ENCODE measurements at regions not wholly inside any gene's neighbourhood (a gene's known extent, or its start where the extent isn't known, plus 50 kb on each side); places are given as distances from the start of the nearest gene placed in this dataset.

DNA sequence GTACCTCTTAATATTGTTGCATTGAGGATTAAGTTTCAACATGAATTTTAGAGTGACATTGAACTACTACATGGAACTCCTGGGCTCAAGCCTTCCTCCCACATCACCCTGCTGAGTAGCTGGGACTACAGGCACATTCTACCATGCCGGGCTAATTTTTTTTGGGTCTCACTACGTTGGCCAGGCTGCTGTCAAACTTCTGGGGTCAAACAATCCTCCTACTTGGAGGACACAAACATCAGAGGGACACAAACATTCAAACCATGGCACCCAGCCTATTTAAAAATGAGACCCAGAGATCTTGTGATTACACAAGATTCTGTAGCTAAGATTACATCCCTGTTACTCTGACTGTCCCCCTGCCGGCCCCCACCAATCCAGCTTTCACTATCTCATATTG lies 180.9 kb downstream of the KCNRG start:
- no peak for DNase-seq (ENCODE audit: low read depth in 2 of 2)
- H3K4me1 ChIP-seq (ENCODE audit: control insufficient read depth, extremely low read depth, insufficient read depth, low read length) = no peaks in the 10 kb centered on the region
- H3K9me3 ChIP-seq (ENCODE audit: control insufficient read depth, insufficient read depth, low read depth, low read length) = no peaks in the 10 kb centered on the region
- no peak overlapping the region for H2AFZ ChIP-seq (ENCODE audit: low read length)
- H3K27me3 ChIP-seq (ENCODE audit: control insufficient read depth, insufficient read depth, low read length) = peaks cover 4% of the 10 kb centered on the region
- no peak for TF ChIP-seq EZH2 (IDR thresholded peaks at IDR 0.05; ENCODE audit: low read length, missing control alignments)
- TF ChIP-seq, protein P1, sequence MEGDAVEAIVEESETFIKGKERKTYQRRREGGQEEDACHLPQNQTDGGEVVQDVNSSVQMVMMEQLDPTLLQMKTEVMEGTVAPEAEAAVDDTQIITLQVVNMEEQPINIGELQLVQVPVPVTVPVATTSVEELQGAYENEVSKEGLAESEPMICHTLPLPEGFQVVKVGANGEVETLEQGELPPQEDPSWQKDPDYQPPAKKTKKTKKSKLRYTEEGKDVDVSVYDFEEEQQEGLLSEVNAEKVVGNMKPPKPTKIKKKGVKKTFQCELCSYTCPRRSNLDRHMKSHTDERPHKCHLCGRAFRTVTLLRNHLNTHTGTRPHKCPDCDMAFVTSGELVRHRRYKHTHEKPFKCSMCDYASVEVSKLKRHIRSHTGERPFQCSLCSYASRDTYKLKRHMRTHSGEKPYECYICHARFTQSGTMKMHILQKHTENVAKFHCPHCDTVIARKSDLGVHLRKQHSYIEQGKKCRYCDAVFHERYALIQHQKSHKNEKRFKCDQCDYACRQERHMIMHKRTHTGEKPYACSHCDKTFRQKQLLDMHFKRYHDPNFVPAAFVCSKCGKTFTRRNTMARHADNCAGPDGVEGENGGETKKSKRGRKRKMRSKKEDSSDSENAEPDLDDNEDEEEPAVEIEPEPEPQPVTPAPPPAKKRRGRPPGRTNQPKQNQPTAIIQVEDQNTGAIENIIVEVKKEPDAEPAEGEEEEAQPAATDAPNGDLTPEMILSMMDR (conservative IDR thresholded peaks at IDR 0.05 in 1 of 2, IDR thresholded peaks at IDR 0.05 in 1 of 2; ENCODE audit: low read depth in 1 of 2, low read length in 2 of 2) = no peak
- H4K20me1 ChIP-seq (ENCODE audit: control insufficient read depth, extremely low read depth, insufficient read depth, low read length) = no peaks in the 10 kb centered on the region
- H3K27ac ChIP-seq (ENCODE audit: insufficient read depth, low read length) = no peak overlapping the region
- H3K9ac ChIP-seq (ENCODE audit: insufficient read depth, low read length) = no peak overlapping the region
- no peaks in the 10 kb centered on the region for H3K36me3 ChIP-seq (ENCODE audit: control insufficient read depth, insufficient read depth, low read length)
- no peak overlapping the region for H3K4me2 ChIP-seq (ENCODE audit: extremely low read depth, insufficient read depth, low read length)
- H3K4me3 ChIP-seq (replicated peaks in 1 of 4; ENCODE audit: control extremely low read depth in 1 of 4, insufficient read depth in 1 of 4, low read depth in 3 of 4, low read length in 4 of 4) = no peak overlapping the region
- H3K79me2 ChIP-seq (ENCODE audit: control insufficient read depth, insufficient read depth, low read length) = no peaks in the 10 kb centered on the region

DNA sequence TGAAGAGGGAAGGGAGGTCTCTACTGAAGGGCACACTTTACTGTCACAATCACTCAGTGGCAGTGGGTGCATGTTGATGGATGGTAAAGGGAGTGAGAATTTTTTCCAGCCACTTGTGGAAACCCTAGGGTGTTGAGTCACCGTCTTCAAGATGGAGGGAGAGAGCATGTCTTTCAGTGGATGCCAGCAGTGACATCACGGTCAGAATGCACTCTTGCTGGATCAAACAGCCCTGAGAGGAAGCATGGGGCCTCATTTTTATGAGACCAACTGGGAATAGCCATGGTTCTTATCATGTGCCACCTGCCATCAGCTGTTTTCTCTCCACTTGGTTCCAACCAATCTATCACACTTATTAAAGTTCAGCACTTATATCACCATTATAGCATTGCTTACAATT lies 182.5 kb downstream of the KCNRG start:
- H3K4me1 ChIP-seq (ENCODE audit: control insufficient read depth, extremely low read depth, insufficient read depth, low read length) = no peaks in the 10 kb centered on the region
- H3K27me3 ChIP-seq (ENCODE audit: control insufficient read depth, insufficient read depth, low read length) = no peaks in the 10 kb centered on the region
- TF ChIP-seq, protein P1 (conservative IDR thresholded peaks at IDR 0.05 in 1 of 2, IDR thresholded peaks at IDR 0.05 in 1 of 2; ENCODE audit: low read depth in 1 of 2, low read length in 2 of 2) = no peak
- no peak for TF ChIP-seq EZH2 (IDR thresholded peaks at IDR 0.05; ENCODE audit: low read length, missing control alignments)
- H3K9ac ChIP-seq (ENCODE audit: insufficient read depth, low read length) = no peak overlapping the region
- no peak overlapping the region for H2AFZ ChIP-seq (ENCODE audit: low read length)
- H3K36me3 ChIP-seq (ENCODE audit: control insufficient read depth, insufficient read depth, low read length) = no peaks in the 10 kb centered on the region
- H3K27ac ChIP-seq (ENCODE audit: insufficient read depth, low read length) = no peak overlapping the region
- H3K79me2 ChIP-seq (ENCODE audit: control insufficient read depth, insufficient read depth, low read length) = no peaks in the 10 kb centered on the region
- H3K4me3 ChIP-seq (replicated peaks in 1 of 4; ENCODE audit: control extremely low read depth in 1 of 4, insufficient read depth in 1 of 4, low read depth in 3 of 4, low read length in 4 of 4) = no peak overlapping the region
- H4K20me1 ChIP-seq (ENCODE audit: control insufficient read depth, extremely low read depth, insufficient read depth, low read length) = no peaks in the 10 kb centered on the region
- peak in 1 of 2 donors; percentile 38 for DNase-seq (ENCODE audit: low read depth in 2 of 2)
- no peaks in the 10 kb centered on the region for H3K9me3 ChIP-seq (ENCODE audit: control insufficient read depth, insufficient read depth, low read depth, low read length)
- no peak overlapping the region for H3K4me2 ChIP-seq (ENCODE audit: extremely low read depth, insufficient read depth, low read length)

DNA sequence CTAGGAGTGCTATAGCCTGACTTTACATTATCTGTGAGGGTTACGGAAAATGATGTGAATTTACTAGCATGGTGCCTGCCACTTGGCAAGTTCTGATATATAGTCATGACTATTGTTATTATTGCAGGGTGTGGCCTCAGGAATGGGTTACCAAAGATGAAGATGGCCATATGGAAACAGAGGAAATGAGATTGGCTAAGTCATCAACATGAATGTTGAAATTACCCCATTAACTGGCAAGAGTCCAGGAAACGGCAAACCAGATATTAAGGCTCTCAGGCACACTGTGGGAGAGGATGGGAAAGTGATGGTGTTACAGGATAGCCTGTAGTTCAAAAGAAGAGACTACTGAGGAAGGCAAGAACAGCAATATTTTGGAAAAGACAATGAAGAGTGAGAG lies 183.3 kb downstream of the KCNRG start:
- TF ChIP-seq, protein P1 (conservative IDR thresholded peaks at IDR 0.05 in 1 of 2, IDR thresholded peaks at IDR 0.05 in 1 of 2; ENCODE audit: low read depth in 1 of 2, low read length in 2 of 2) = no peak
- TF ChIP-seq EZH2 (IDR thresholded peaks at IDR 0.05; ENCODE audit: low read length, missing control alignments) = no peak
- no peak overlapping the region for H3K4me2 ChIP-seq (ENCODE audit: extremely low read depth, insufficient read depth, low read length)
- no peak overlapping the region for H2AFZ ChIP-seq (ENCODE audit: low read length)
- H3K27me3 ChIP-seq (ENCODE audit: control insufficient read depth, insufficient read depth, low read length) = no peaks in the 10 kb centered on the region
- no peaks in the 10 kb centered on the region for H3K36me3 ChIP-seq (ENCODE audit: control insufficient read depth, insufficient read depth, low read length)
- H3K79me2 ChIP-seq (ENCODE audit: control insufficient read depth, insufficient read depth, low read length) = no peaks in the 10 kb centered on the region
- DNase-seq (ENCODE audit: low read depth in 2 of 2) = peak; percentile 21 to 88
- H3K27ac ChIP-seq (ENCODE audit: insufficient read depth, low read length) = no peak overlapping the region
- no peaks in the 10 kb centered on the region for H3K4me1 ChIP-seq (ENCODE audit: control insufficient read depth, extremely low read depth, insufficient read depth, low read length)
- H3K9ac ChIP-seq (ENCODE audit: insufficient read depth, low read length) = no peak overlapping the region
- no peaks in the 10 kb centered on the region for H3K9me3 ChIP-seq (ENCODE audit: control insufficient read depth, insufficient read depth, low read depth, low read length)
- H4K20me1 ChIP-seq (ENCODE audit: control insufficient read depth, extremely low read depth, insufficient read depth, low read length) = no peaks in the 10 kb centered on the region
- no peak overlapping the region for H3K4me3 ChIP-seq (replicated peaks in 1 of 4; ENCODE audit: control extremely low read depth in 1 of 4, insufficient read depth in 1 of 4, low read depth in 3 of 4, low read length in 4 of 4)

Data from fibroblast of lung (primary cell).